Breast epithelium (tissue), 4 donors: ENCODE measurements at regions not wholly inside any gene's neighbourhood (a gene's known extent, or its start where the extent isn't known, plus 50 kb on each side); places are given as distances from the start of the nearest gene placed in this dataset.

Experiments
- DNase-seq, 2 donors: peaks; one replicate each; pipeline ENCODE4 v3.0.0-alpha.2; 2019; ENCODE audit warnings: low spot score in 2 of 2
- H3K27ac ChIP-seq, 2 donors: fragments of 200-600 bp; sonication (generic) in 1 of 2; one replicate each; pipeline ENCODE4 v1.5.1; 2016 to 2019; ENCODE audit warnings: mild to moderate bottlenecking in 1 of 2
- H3K27me3 ChIP-seq, 2 donors: fragments of 200-600 bp; sonication (generic) in 1 of 2; one replicate each; pipeline versions ENCODE4 v1.5.1 to v1.6.0; 2017 to 2019; ENCODE audit warnings: control low read depth in 1 of 2, mild to moderate bottlenecking in 1 of 2
- H3K36me3 ChIP-seq: fragments of 200-600 bp; one replicate; pipeline ENCODE4 v1.5.1; 2019
- H3K4me1 ChIP-seq, 2 donors: fragments of 200-600 bp; sonication (generic); one replicate each; pipeline ENCODE4 v1.5.1; 2016 to 2019; ENCODE audit warnings: control low read depth in 1 of 2
- H3K4me3 ChIP-seq, 3 donors: fragments of 200-600 bp; sonication (generic); 1 replicate in 2 of 3; 2 replicates in 1 of 3; pipeline ENCODE4 v1.5.1; 2016 to 2019; ENCODE audit warnings: mild to moderate bottlenecking in 3 of 3, moderate library complexity in 2 of 3
- H3K9me3 ChIP-seq, 2 donors: fragments of 200-600 bp; sonication (generic) in 1 of 2; one replicate each; pipeline ENCODE4 v1.5.1; 2016 to 2019; ENCODE audit warnings: control low read depth in 1 of 2
- POLR2A ChIP-seq: fragments of 450-650 bp; IDR thresholded peaks from one replicate; pipeline ENCODE4 v1.6.1; 2016; ENCODE audit warnings: antibody characterized with exemption, mild to moderate bottlenecking, moderate library complexity
- POLR2AphosphoS5 ChIP-seq, 3 donors: sonication (generic); formaldehyde crosslinking; IDR thresholded peaks; one replicate each; pipeline ENCODE4 v1.6.1; 2017; ENCODE audit warnings: antibody characterized with exemption in 3 of 3
- intact Hi-C: fragments of 100-400 bp; cut with DNase I; formaldehyde crosslinking; loops from one replicate; pipeline ENCODE4 v1.15.1; 2023; ENCODE audit warnings: low total_unique reads
- TF ChIP-seq, protein P1 (sequence below), 3 donors: fragments of 450-650 bp; IDR thresholded peaks; one replicate each; pipeline ENCODE4 v1.5.1; 2016 to 2017; ENCODE audit warnings: antibody characterized with exemption in 3 of 3, mild to moderate bottlenecking in 3 of 3, moderate library complexity in 3 of 3

DNA sequence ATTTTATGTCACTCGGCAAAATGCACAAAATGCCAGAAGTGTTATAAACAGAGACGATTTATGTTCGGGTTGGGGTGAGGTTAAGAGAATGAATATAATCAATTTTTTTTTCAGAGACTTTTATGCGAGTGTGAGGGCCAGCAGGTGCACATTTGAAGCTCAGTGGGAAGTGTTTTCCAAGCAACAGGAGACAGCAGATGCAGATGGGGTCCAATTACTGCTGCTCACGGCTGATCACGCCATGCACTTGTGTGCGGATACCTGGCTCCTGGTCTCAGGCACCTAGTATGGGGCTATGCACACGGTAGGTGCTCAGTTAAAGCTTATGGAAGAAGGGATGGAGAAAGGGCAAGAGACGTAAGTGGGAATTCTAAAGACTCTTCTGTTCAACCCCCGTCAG lies 249.1 kb downstream of the MIAT start:
- intact Hi-C loops, result no loop called here
- H3K36me3 ChIP-seq, result no peaks in the 10 kb centered on the region
- no peaks in the 10 kb centered on the region for H3K9me3 ChIP-seq
- no peak for DNase-seq
- no peaks in the 10 kb centered on the region for H3K4me1 ChIP-seq
- TF ChIP-seq POLR2AphosphoS5 (IDR thresholded peaks at IDR 0.05), result no peak
- TF ChIP-seq, protein P1, sequence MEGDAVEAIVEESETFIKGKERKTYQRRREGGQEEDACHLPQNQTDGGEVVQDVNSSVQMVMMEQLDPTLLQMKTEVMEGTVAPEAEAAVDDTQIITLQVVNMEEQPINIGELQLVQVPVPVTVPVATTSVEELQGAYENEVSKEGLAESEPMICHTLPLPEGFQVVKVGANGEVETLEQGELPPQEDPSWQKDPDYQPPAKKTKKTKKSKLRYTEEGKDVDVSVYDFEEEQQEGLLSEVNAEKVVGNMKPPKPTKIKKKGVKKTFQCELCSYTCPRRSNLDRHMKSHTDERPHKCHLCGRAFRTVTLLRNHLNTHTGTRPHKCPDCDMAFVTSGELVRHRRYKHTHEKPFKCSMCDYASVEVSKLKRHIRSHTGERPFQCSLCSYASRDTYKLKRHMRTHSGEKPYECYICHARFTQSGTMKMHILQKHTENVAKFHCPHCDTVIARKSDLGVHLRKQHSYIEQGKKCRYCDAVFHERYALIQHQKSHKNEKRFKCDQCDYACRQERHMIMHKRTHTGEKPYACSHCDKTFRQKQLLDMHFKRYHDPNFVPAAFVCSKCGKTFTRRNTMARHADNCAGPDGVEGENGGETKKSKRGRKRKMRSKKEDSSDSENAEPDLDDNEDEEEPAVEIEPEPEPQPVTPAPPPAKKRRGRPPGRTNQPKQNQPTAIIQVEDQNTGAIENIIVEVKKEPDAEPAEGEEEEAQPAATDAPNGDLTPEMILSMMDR (IDR thresholded peaks at IDR 0.05), result no peak
- no peak for TF ChIP-seq POLR2A
- H3K27ac ChIP-seq, result no peak overlapping the region
- H3K27me3 ChIP-seq, result no peaks in the 10 kb centered on the region
- no peak overlapping the region for H3K4me3 ChIP-seq

DNA sequence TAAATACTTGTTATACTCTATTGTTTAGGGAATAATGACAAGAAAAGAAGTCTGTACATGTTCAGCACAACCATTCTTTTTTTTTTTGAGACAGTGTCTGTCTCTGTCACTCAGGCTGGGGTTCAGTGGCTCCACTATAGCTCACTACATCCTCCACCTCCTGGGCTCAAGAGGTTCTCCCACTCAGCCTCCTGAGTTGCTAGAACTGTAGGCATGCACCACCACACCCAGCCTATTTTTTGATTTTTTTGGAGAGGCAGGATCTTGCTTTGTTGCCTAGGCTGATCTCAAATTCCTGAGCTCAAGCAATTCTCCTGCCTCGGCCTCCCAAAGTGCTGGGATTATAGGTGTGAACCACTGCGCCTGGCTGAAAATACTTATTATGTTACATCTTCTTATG lies 250.0 kb downstream of the MIAT start:
- intact Hi-C loops, result no loop called here
- no peak overlapping the region for H3K27ac ChIP-seq
- H3K4me3 ChIP-seq, result no peak overlapping the region
- no peaks in the 10 kb centered on the region for H3K27me3 ChIP-seq
- H3K36me3 ChIP-seq, result no peaks in the 10 kb centered on the region
- TF ChIP-seq POLR2AphosphoS5 (IDR thresholded peaks at IDR 0.05), result no peak
- TF ChIP-seq, protein P1 (IDR thresholded peaks at IDR 0.05), result no peak
- no peak for TF ChIP-seq POLR2A
- no peaks in the 10 kb centered on the region for H3K4me1 ChIP-seq
- DNase-seq, result no peak
- H3K9me3 ChIP-seq, result no peaks in the 10 kb centered on the region

- DNase-seq, result no peak
- H3K4me3 ChIP-seq, result no peak overlapping the region
- intact Hi-C loops, result no loop called here
- no peaks in the 10 kb centered on the region for H3K4me1 ChIP-seq
- no peaks in the 10 kb centered on the region for H3K9me3 ChIP-seq
- TF ChIP-seq, protein P1 (IDR thresholded peaks at IDR 0.05), result no peak
- TF ChIP-seq POLR2AphosphoS5 (IDR thresholded peaks at IDR 0.05) (no peak), POLR2A (no peak)
- H3K36me3 ChIP-seq, result no peaks in the 10 kb centered on the region
- H3K27ac ChIP-seq, result no peak overlapping the region
- H3K27me3 ChIP-seq, result no peaks in the 10 kb centered on the region
These were observed 253.5 kb downstream of the MIAT start for GRCh38 chr22:26910845-26911244.

- no peak for TF ChIP-seq POLR2AphosphoS5 (IDR thresholded peaks at IDR 0.05)
- H3K4me3 ChIP-seq, result no peak overlapping the region
- intact Hi-C loops, result no loop called here
These were observed 255.4 kb downstream of the MIAT start for GRCh38 chr22:26912655-26913345.

GRCh38 chr22:26914519-26915185 lies 257.3 kb downstream of the MIAT start:
- no peak for DNase-seq
- Histone ChIP-seq H3K36me3 (no peaks in the 10 kb centered on the region), H3K4me3 (no peak overlapping the region), H3K9me3 (no peaks in the 10 kb centered on the region), H3K4me1 (no peaks in the 10 kb centered on the region), H3K27ac (no peak overlapping the region), H3K27me3 (no peaks in the 10 kb centered on the region)
- no peak for TF ChIP-seq POLR2AphosphoS5 (IDR thresholded peaks at IDR 0.05)
- TF ChIP-seq, protein P1 (IDR thresholded peaks at IDR 0.05), result no peak
- no peak for TF ChIP-seq POLR2A
- intact Hi-C loops, result no loop called here

More at GRCh38 chr22:26912655-26913345, 255.4 kb downstream of the MIAT start:
- DNase-seq, result no peak
- Histone ChIP-seq H3K4me1 (no peaks in the 10 kb centered on the region), H3K36me3 (no peaks in the 10 kb centered on the region), H3K27me3 (no peaks in the 10 kb centered on the region), H3K9me3 (no peaks in the 10 kb centered on the region), H3K27ac (no peak overlapping the region)
